Progenitor cell of endocrine pancreas (in vitro differentiated cells): ENCODE measurements at regions not wholly inside any gene's neighbourhood (a gene's known extent, or its start where the extent isn't known, plus 50 kb on each side); places are given as distances from the start of the nearest gene placed in this dataset.

Experiments used
- DNase-seq: peaks from one replicate; pipeline ENCODE4 v3.0.0; 2021; ENCODE audit warnings: low spot score; ENCODE audit not compliant: unreplicated experiment
- H3K27ac Mint-ChIP-seq: 2 replicates; pipeline ENCODE4 v1.8.0; 2021; ENCODE audit warnings: mild to moderate bottlenecking, moderate library complexity, mixed read lengths
- H3K27me3 Mint-ChIP-seq: 2 replicates; pipeline ENCODE4 v1.8.0; 2021; ENCODE audit warnings: mixed read lengths
- H3K36me3 Mint-ChIP-seq: 2 replicates; pipeline ENCODE4 v1.8.0; 2022; ENCODE audit warnings: mixed read lengths; ENCODE audit not compliant: insufficient read depth
- H3K4me1 Mint-ChIP-seq: 2 replicates; pipeline ENCODE4 v1.8.0; 2021; ENCODE audit warnings: low read depth, mixed read lengths
- H3K4me3 Mint-ChIP-seq: 2 replicates; pipeline ENCODE4 v1.8.0; 2021; ENCODE audit warnings: low read depth, mild to moderate bottlenecking, moderate library complexity, mixed read lengths
- H3K9me3 Mint-ChIP-seq: 2 replicates; pipeline ENCODE4 v1.8.0; 2021; ENCODE audit warnings: low read depth, mixed read lengths
- CTCF ChIP-seq: fragments of 200-600 bp; sonication (generic); IDR thresholded peaks from one replicate; pipeline ENCODE4 v1.5.0; 2021; ENCODE audit warnings: antibody characterized with exemption, mild to moderate bottlenecking; ENCODE audit not compliant: unreplicated experiment

GRCh38 chr21:35411434-35411833 lies 362.3 kb upstream of the RUNX1 start:
- no peaks in the 10 kb centered on the region for H3K36me3 Mint-ChIP-seq
- no peak for TF ChIP-seq CTCF

DNA sequence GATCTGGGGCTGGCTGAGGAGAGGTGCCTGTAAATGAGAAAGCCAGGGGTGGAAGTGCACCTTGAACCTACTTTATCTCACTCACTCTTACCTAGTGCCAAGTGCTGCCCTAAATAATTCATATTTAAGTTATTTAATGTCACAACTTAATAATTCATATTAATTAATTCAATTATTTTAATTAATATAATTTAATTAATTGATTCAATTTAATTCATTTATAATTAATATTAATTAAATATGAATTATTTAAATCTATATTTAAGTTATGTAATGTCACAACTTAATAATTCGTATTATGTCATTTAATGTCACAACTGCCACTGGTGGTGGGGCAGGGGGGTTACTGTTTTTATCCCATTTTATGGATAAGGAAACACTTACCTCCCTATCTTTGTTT lies 361.6 kb upstream of the RUNX1 start:
- H3K4me3 Mint-ChIP-seq: no peak overlapping the region
- no peak overlapping the region for H3K27ac Mint-ChIP-seq
- H3K36me3 Mint-ChIP-seq: no peaks in the 10 kb centered on the region

More at GRCh38 chr21:35411434-35411833, 362.3 kb upstream of the RUNX1 start:
- Mint-ChIP-seq H3K27me3 (peaks cover 24% of the 10 kb centered on the region), H3K27ac (no peak overlapping the region), H3K4me3 (no peak overlapping the region), H3K4me1 (peaks cover 1% of the 10 kb centered on the region), H3K9me3 (no peaks in the 10 kb centered on the region)
- DNase-seq: no peak

DNA sequence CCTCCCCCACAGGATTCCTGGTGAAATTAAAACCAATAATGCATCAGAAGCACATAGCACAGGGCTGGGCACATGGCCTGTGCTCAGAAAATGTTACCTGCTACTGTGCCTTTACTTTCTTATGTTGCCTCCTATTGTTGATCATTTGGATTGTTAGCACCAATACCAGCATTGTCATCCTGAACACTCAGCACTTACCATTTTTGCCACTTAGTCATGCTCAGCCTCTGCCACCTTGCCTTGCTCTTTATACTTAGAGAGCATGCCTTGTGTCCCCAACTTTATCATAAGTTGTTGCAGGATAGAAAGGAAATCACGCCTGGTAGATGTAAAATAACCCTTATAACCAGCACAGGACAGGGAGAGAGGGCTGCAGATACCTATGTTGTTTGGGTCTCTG lies 361.0 kb upstream of the RUNX1 start:
- peaks cover 32% of the 10 kb centered on the region for H3K27me3 Mint-ChIP-seq
- peaks cover 1% of the 10 kb centered on the region for H3K4me1 Mint-ChIP-seq
- no peaks in the 10 kb centered on the region for H3K9me3 Mint-ChIP-seq
- TF ChIP-seq CTCF: no peak
- no peak for DNase-seq
- no peak overlapping the region for H3K27ac Mint-ChIP-seq
- H3K4me3 Mint-ChIP-seq: no peak overlapping the region
- H3K36me3 Mint-ChIP-seq: no peaks in the 10 kb centered on the region

More for the DNA sequence above, 361.6 kb upstream of the RUNX1 start:
- H3K27me3 Mint-ChIP-seq: peaks cover 27% of the 10 kb centered on the region
- TF ChIP-seq CTCF: no peak
- H3K9me3 Mint-ChIP-seq: no peaks in the 10 kb centered on the region
- DNase-seq: no peak
- peaks cover 1% of the 10 kb centered on the region for H3K4me1 Mint-ChIP-seq

DNA sequence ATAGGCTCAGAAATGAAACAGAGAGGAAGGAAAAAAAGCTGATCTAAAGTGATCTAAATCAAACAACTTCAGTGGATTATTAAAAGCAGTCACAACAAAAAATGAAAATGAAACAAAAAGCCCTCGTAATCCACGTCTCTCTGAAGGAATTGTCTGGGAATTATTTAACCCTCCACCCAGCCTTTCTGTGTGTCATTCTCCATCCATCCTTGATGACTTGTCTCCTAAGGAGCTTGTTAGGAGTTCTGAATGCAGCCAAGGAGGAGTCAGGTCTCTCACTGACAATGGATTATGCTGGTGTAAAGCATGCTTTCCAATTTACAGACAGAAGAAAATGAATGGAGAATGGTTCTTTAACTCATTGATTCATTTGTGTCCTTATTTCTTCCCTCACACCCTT lies 359.3 kb upstream of the RUNX1 start:
- no peak overlapping the region for H3K4me3 Mint-ChIP-seq
- no peaks in the 10 kb centered on the region for H3K9me3 Mint-ChIP-seq
- H3K4me1 Mint-ChIP-seq: peaks cover 1% of the 10 kb centered on the region
- H3K36me3 Mint-ChIP-seq: no peaks in the 10 kb centered on the region
- no peak for TF ChIP-seq CTCF
- peaks cover 34% of the 10 kb centered on the region for H3K27me3 Mint-ChIP-seq
- DNase-seq: no peak
- peak overlapping the region; percentile 9 for H3K27ac Mint-ChIP-seq

- Mint-ChIP-seq H3K27ac (no peak overlapping the region), H3K36me3 (no peaks in the 10 kb centered on the region)
Measured at GRCh38 chr21:35406635-35407034, 357.5 kb upstream of the RUNX1 start.

More at GRCh38 chr21:35406635-35407034, 357.5 kb upstream of the RUNX1 start:
- Mint-ChIP-seq H3K9me3 (no peaks in the 10 kb centered on the region), H3K27me3 (peaks cover 34% of the 10 kb centered on the region), H3K4me1 (peaks cover 1% of the 10 kb centered on the region), H3K4me3 (no peak overlapping the region)
- no peak for TF ChIP-seq CTCF
- DNase-seq: no peak
